IMR-90 (cell line): ENCODE measurements at regions not wholly inside any gene's neighbourhood (a gene's known extent, or its start where the extent isn't known, plus 50 kb on each side); places are given as distances from the start of the nearest gene placed in this dataset.

Source experiments
- ATAC-seq: fragments of 200-7000 bp; cut with Tn5 transposase; 2 replicates; pipeline ENCODE4 v1.9.1; 2020; ENCODE audit warnings: low read depth, mild to moderate bottlenecking, moderate library complexity
- BruUV-seq: library from RNA; stranded (reverse); fragments of 400-500 nt; replicated peaks from 2 replicates; lab custom pipeline; 2021; lab: Mats Ljungman, UMichigan
- CTCF ChIA-PET: fragments of 300-600 bp; formaldehyde crosslinking; extraction: SDS; loops from one replicate; lab custom pipeline; 2021; ENCODE audit warnings: antibody characterized with exemption; lab: Yijun Ruan, JAX
- POLR2A ChIA-PET: fragments of 300-600 bp; sonication (Branson Sonifier 250); formaldehyde crosslinking; loops from one replicate; lab custom pipeline; 2022; ENCODE audit warnings: antibody characterized with exemption; ENCODE audit not compliant: unreplicated experiment; lab: Charles Lee
- DNase-seq: peaks from one replicate; pipeline ENCODE4 v3.0.0; 2013
- H2AFZ ChIP-seq: replicated peaks from 2 replicates; pipeline ENCODE3; 2013; ENCODE audit warnings: low read length, mild to moderate bottlenecking; ENCODE audit not compliant: poor library complexity
- H2AK5ac ChIP-seq: 2 replicates; pipeline ENCODE4 v1.6.1; 2013; ENCODE audit warnings: low read depth, low read length, inconsistent platforms
- H2AK9ac ChIP-seq: replicated peaks from 2 replicates; pipeline ENCODE3; 2013; ENCODE audit warnings: mild to moderate bottlenecking, low read depth, low read length, moderate library complexity; ENCODE audit not compliant: poor library complexity
- H2BK120ac ChIP-seq: 2 replicates; pipeline ENCODE4 v1.6.1; 2013; ENCODE audit warnings: low read depth, low read length, inconsistent platforms
- H2BK15ac ChIP-seq: 3 replicates; pipeline ENCODE4 v1.6.1; 2013; ENCODE audit warnings: low read depth, low read length, inconsistent platforms
- H2BK20ac ChIP-seq: 2 replicates; pipeline ENCODE4 v1.6.1; 2013; ENCODE audit warnings: low read depth, mild to moderate bottlenecking, inconsistent platforms, low read length, moderate library complexity
- H2BK5ac ChIP-seq: 2 replicates; pipeline ENCODE4 v1.6.1; 2013; ENCODE audit warnings: mild to moderate bottlenecking, low read depth, low read length, inconsistent platforms; ENCODE audit not compliant: poor library complexity, severe bottlenecking
- H3K14ac ChIP-seq: replicated peaks from 2 replicates; pipeline ENCODE4 v1.6.1; 2013; ENCODE audit warnings: low read depth, low read length, inconsistent platforms
- H3K18ac ChIP-seq: 2 replicates; pipeline ENCODE4 v1.6.1; 2013; ENCODE audit warnings: low read depth, low read length, control low read depth
- H3K23ac ChIP-seq: 2 replicates; pipeline ENCODE4 v1.6.1; 2013; ENCODE audit warnings: low read depth, low read length, inconsistent platforms
- H3K27ac ChIP-seq: 2 replicates; pipeline ENCODE4 v1.5.1; 2013; ENCODE audit warnings: mild to moderate bottlenecking, control low read depth, low read length; ENCODE audit not compliant: insufficient read depth
- H3K27me3 ChIP-seq: 2 replicates; pipeline ENCODE4 v1.6.1; 2013; ENCODE audit warnings: low read length; ENCODE audit not compliant: control insufficient read depth, insufficient read depth
- H3K36me3 ChIP-seq: 2 replicates; pipeline ENCODE4 v1.6.1; 2013; ENCODE audit warnings: low read length, mixed read lengths; ENCODE audit not compliant: control insufficient read depth, insufficient read depth
- H3K4ac ChIP-seq: 2 replicates; pipeline ENCODE4 v1.6.1; 2013; ENCODE audit warnings: low read depth, low read length, inconsistent platforms
- H3K4me1 ChIP-seq: 2 replicates; pipeline ENCODE4 v1.6.1; 2013; ENCODE audit warnings: low read length, mixed read lengths; ENCODE audit not compliant: control insufficient read depth, insufficient read depth
- H3K4me2 ChIP-seq: 2 replicates; pipeline ENCODE4 v1.6.1; 2013; ENCODE audit warnings: low read depth, mild to moderate bottlenecking, control low read depth, low read length, moderate library complexity
- H3K4me3 ChIP-seq: 2 replicates; pipeline ENCODE4 v1.5.1; 2013; ENCODE audit warnings: low read depth, mild to moderate bottlenecking, control low read depth, low read length, moderate library complexity; ENCODE audit not compliant: insufficient read depth
- H3K56ac ChIP-seq: 2 replicates; pipeline ENCODE4 v1.6.1; 2013; ENCODE audit warnings: low read length, inconsistent platforms; ENCODE audit not compliant: insufficient read depth; ENCODE audit errors: extremely low read depth
- H3K79me1 ChIP-seq, 2 experiments: 2 replicates each; pipeline ENCODE4 v1.6.1; 2013; ENCODE audit warnings: low read length in 2 of 2, inconsistent platforms in 1 of 2, low read depth in 1 of 2
- H3K9ac ChIP-seq: 2 replicates; pipeline ENCODE4 v1.6.1; 2013; ENCODE audit warnings: low read depth, low read length, control low read depth
- H3K9me1 ChIP-seq: 2 replicates; pipeline ENCODE4 v1.6.1; 2013; ENCODE audit warnings: low read length, inconsistent platforms; ENCODE audit not compliant: insufficient read depth
- H3K9me3 ChIP-seq: 2 replicates; pipeline ENCODE4 v1.6.1; 2013; ENCODE audit warnings: low read length; ENCODE audit not compliant: control insufficient read depth, insufficient read depth
- H4K20me1 ChIP-seq: 2 replicates; pipeline ENCODE4 v1.6.1; 2013; ENCODE audit warnings: low read length, inconsistent platforms; ENCODE audit not compliant: insufficient read depth
- H4K5ac ChIP-seq: 2 replicates; pipeline ENCODE4 v1.6.1; 2013; ENCODE audit warnings: mild to moderate bottlenecking, low read depth, low read length, control low read depth
- H4K8ac ChIP-seq, 2 experiments: 2 replicates each; pipeline ENCODE4 v1.6.1; 2013; ENCODE audit warnings: low read depth in 2 of 2, low read length in 2 of 2, control low read depth in 1 of 2, inconsistent platforms in 1 of 2
- H4K91ac ChIP-seq: 2 replicates; pipeline ENCODE4 v1.6.1; 2013; ENCODE audit warnings: low read depth, low read length, inconsistent platforms; ENCODE audit not compliant: insufficient read depth
- BHLHE40 ChIP-seq: fragments of 150-350 bp; IDR thresholded peaks from 2 replicates; pipeline ENCODE4 v1.6.1; 2016; ENCODE audit warnings: mild to moderate bottlenecking, low read depth, low read length
- CEBPB ChIP-seq: IDR thresholded peaks from 2 replicates; pipeline ENCODE4 v1.6.1; 2012; ENCODE audit warnings: low read depth, low read length, improper control_type of control experiment
- FOS ChIP-seq: fragments of 150-350 bp; IDR thresholded peaks from 2 replicates; pipeline ENCODE4 v1.6.1; 2016; ENCODE audit warnings: low read depth, low read length
- MAZ ChIP-seq: IDR thresholded peaks from 2 replicates; pipeline ENCODE4 v1.6.1; 2012; ENCODE audit warnings: low read depth, mild to moderate bottlenecking, low read length, improper control_type of control experiment, moderate library complexity, borderline replicate concordance
- RAD21 ChIP-seq: IDR thresholded peaks from 2 replicates; pipeline ENCODE4 v1.6.1; 2012; ENCODE audit warnings: low read length, improper control_type of control experiment
- RCOR1 ChIP-seq: IDR thresholded peaks from 2 replicates; pipeline ENCODE4 v1.6.1; 2012; ENCODE audit warnings: mild to moderate bottlenecking, low read length, improper control_type of control experiment; ENCODE audit not compliant: insufficient replicate concordance
- WGBS, 2 experiments: methylation state at CpG; one replicate each; pipeline versions ENCODE4 v1.1.5 to v1.1.7; 2013; ENCODE audit warnings: missing lambda C conversion rate in 2 of 2; ENCODE audit not compliant: insufficient read length in 1 of 2; ENCODE audit errors: extremely low coverage in 2 of 2; 5-methylcytosine and 5-hydroxymethylcytosine counted together
- dilution Hi-C: fragments of 300-500 bp; cut with HindIII; formaldehyde crosslinking; loops from one replicate; pipeline ENCODE4 v1.14.3; 2018; ENCODE audit warnings: low sequenced_read_pairs; ENCODE audit not compliant: unreplicated experiment
- in situ Hi-C: fragments of 300-500 bp; cut with MboI; formaldehyde crosslinking; loops from 3 replicates; pipeline ENCODE4 v1.14.3; 2019; ENCODE audit warnings: low sequenced_read_pairs, inconsistent platforms, mixed read lengths
- intact Hi-C: fragments of 100-400 bp; cut with micrococcal nuclease; formaldehyde crosslinking; loops from 2 replicates; pipeline ENCODE4 v1.10.0; 2022

GRCh38 chr1:80540596-80540995 is 1260.1 kb upstream of the ADGRL2 start:
- ChIA-PET CTCF (no interaction called here), POLR2A (no interaction called here)
- dilution Hi-C loops: no loop called here
- Histone ChIP-seq H3K4ac (no peak overlapping the region), H3K23ac (no peak overlapping the region), H3K9ac (no peak overlapping the region), H4K91ac (no peak overlapping the region), H2AFZ (no peak overlapping the region), H3K27ac (no peak overlapping the region), H3K4me3 (no peak overlapping the region), H3K36me3 (no peaks in the 10 kb centered on the region), H2BK120ac (no peak overlapping the region), H2BK5ac (no peak overlapping the region), H3K79me1 (no peaks in the 10 kb centered on the region), H2AK9ac (no peak overlapping the region), H2BK20ac (no peak overlapping the region), H4K8ac (no peak overlapping the region), H3K27me3 (no peaks in the 10 kb centered on the region), H2AK5ac (no peak overlapping the region), H3K14ac (no peak overlapping the region), H3K9me1 (no peaks in the 10 kb centered on the region), H4K20me1 (no peaks in the 10 kb centered on the region), H2BK15ac (no peak overlapping the region), H3K56ac (no peak overlapping the region), H4K5ac (no peak overlapping the region), H3K4me2 (no peak overlapping the region), H3K4me1 (no peaks in the 10 kb centered on the region), H3K9me3 (no peaks in the 10 kb centered on the region), H3K18ac (no peak overlapping the region)
- TF ChIP-seq FOS: no peak
- no peak for TF ChIP-seq RAD21
- no peak for TF ChIP-seq MAZ
- TF ChIP-seq RCOR1: no peak
- TF ChIP-seq CEBPB: peak; percentile 71
- no peak for TF ChIP-seq BHLHE40
- ATAC-seq (no peak), DNase-seq (peak; percentile 1)
- in situ Hi-C loops: no loop called here
- WGBS, 2 experiments: no CpG with 5 or more reads among the region's 1 CpG
- no TSS peak for BruUV-seq
- intact Hi-C loops: no loop called here
